Right lobe of liver (tissue), 6 donors: ENCODE measurements at regions not wholly inside any gene's neighbourhood (a gene's known extent, or its start where the extent isn't known, plus 50 kb on each side); places are given as distances from the start of the nearest gene placed in this dataset.

Experiments
- ATAC-seq, 4 donors: fragments of 200-7000 bp; cut with Tn5 transposase; one replicate each; pipeline ENCODE4 v1.9.1; 2020; ENCODE audit warnings: mild to moderate bottlenecking in 4 of 4, moderate library complexity in 4 of 4
- DNase-seq, 3 donors: peaks; one replicate each; pipeline ENCODE4 v3.0.0-alpha.2; 2020
- H3K27ac ChIP-seq, 3 donors: fragments of 200-600 bp; one replicate each; pipeline ENCODE4 v1.8.0; 2022
- H3K27me3 ChIP-seq, 2 donors: fragments of 200-600 bp; one replicate each; pipeline ENCODE4 v1.8.0; 2022
- H3K36me3 ChIP-seq, 4 donors: fragments of 200-600 bp; sonication (generic) in 1 of 4; one replicate each; pipeline versions ENCODE4 v1.5.1 to v1.8.0; 2017 to 2022; ENCODE audit warnings: control low read depth in 1 of 4
- H3K4me1 ChIP-seq, 4 donors: fragments of 200-600 bp; sonication (generic) in 1 of 4; one replicate each; pipeline versions ENCODE4 v1.5.1 to v1.8.0; 2017 to 2022; ENCODE audit warnings: control low read depth in 1 of 4
- H3K4me3 ChIP-seq, 3 donors: fragments of 200-600 bp; one replicate each; pipeline ENCODE4 v1.8.0; 2022
- H3K9me3 ChIP-seq, 4 donors: fragments of 200-600 bp; sonication (generic) in 1 of 4; one replicate each; pipeline versions ENCODE4 v1.5.1 to v1.8.0; 2017 to 2022; ENCODE audit warnings: control low read depth in 1 of 4
- CTCF ChIP-seq, 4 donors: fragments of 200-600 bp in 3 of 4; fragments of 450-650 bp in 1 of 4; IDR thresholded peaks; one replicate each; pipeline versions ENCODE4 v1.5.1 to v1.8.0; 2016 to 2022; ENCODE audit warnings: antibody characterized with exemption in 4 of 4, mild to moderate bottlenecking in 2 of 4
- POLR2A ChIP-seq: fragments of 450-650 bp; IDR thresholded peaks from one replicate; pipeline ENCODE4 v1.6.1; 2017; ENCODE audit warnings: antibody characterized with exemption, mild to moderate bottlenecking
- WGBS: methylation state at CpG from one replicate; pipeline ENCODE4 v1.1.6; 2018; ENCODE audit warnings: low coverage, low lambda C conversion rate; ENCODE audit not compliant: insufficient coverage; ENCODE audit errors: missing lambda C conversion rate; 5-methylcytosine and 5-hydroxymethylcytosine counted together
- intact Hi-C, 2 donors: fragments of 100-400 bp; cut with DNase I; formaldehyde crosslinking; loops; one replicate each; pipeline versions ENCODE4 v1.11.2 to v1.14.1; 2022
- donor health status: DM: no; HTN: yes; CAD: no.
- donor health status: DM: no; HTN: no; CAD: no.
- donor health status: DM: no; HTN: no; CAD: no.
- donor health status: DM: no; HTN: yes; CAD: no.
- donor health status: DM: no; HTN: yes; CAD: no.

- no peak for ATAC-seq
- intact Hi-C loops = no loop called here
- Histone ChIP-seq H3K27me3 (no peaks in the 10 kb centered on the region), H3K36me3 (no peaks in the 10 kb centered on the region), H3K9me3 (no peaks in the 10 kb centered on the region), H3K27ac (no peak overlapping the region), H3K4me3 (no peak overlapping the region), H3K4me1 (no peaks in the 10 kb centered on the region)
- WGBS = 70% methylated on average over 4 of the region's 4 CpGs
- TF ChIP-seq POLR2A (no peak), CTCF (IDR thresholded peaks at IDR 0.05) (no peak)
- DNase-seq = no peak
These were observed 207.8 kb upstream of the MCTP2 start for GRCh38 chr15:94023531-94023930.

- intact Hi-C loops = no loop called here
- WGBS = 56% methylated on average over 5 of the region's 5 CpGs
- no peak overlapping the region for H3K4me3 ChIP-seq
- H3K27ac ChIP-seq = no peak overlapping the region
- no peak for ATAC-seq
- no peaks in the 10 kb centered on the region for H3K36me3 ChIP-seq
- no peaks in the 10 kb centered on the region for H3K9me3 ChIP-seq
- no peaks in the 10 kb centered on the region for H3K4me1 ChIP-seq
- no peak for DNase-seq
- TF ChIP-seq POLR2A (no peak), CTCF (IDR thresholded peaks at IDR 0.05) (no peak)
- H3K27me3 ChIP-seq = no peaks in the 10 kb centered on the region
These were observed 209.6 kb upstream of the MCTP2 start for GRCh38 chr15:94021621-94022320.

GRCh38 chr15:94019062-94019461, 212.3 kb upstream of the MCTP2 start:
- H3K4me3 ChIP-seq = no peak overlapping the region
- no peaks in the 10 kb centered on the region for H3K27me3 ChIP-seq
- DNase-seq = no peak
- H3K9me3 ChIP-seq = no peaks in the 10 kb centered on the region
- 77% methylated on average over 7 of the region's 11 CpGs for WGBS
- intact Hi-C loops = no loop called here
- H3K36me3 ChIP-seq = no peaks in the 10 kb centered on the region
- H3K27ac ChIP-seq = no peak overlapping the region
- TF ChIP-seq CTCF (IDR thresholded peaks at IDR 0.05) = no peak
- TF ChIP-seq POLR2A = no peak
- H3K4me1 ChIP-seq = no peaks in the 10 kb centered on the region
- no peak for ATAC-seq

GRCh38 chr15:94015324-94015723, 216.0 kb upstream of the MCTP2 start:
- ATAC-seq (no peak), DNase-seq (no peak)
- H3K4me3 ChIP-seq = no peak overlapping the region
- 42% methylated on average over 3 of the region's 5 CpGs for WGBS
- H3K4me1 ChIP-seq = no peaks in the 10 kb centered on the region
- H3K27ac ChIP-seq = no peak overlapping the region
- no peaks in the 10 kb centered on the region for H3K9me3 ChIP-seq
- H3K27me3 ChIP-seq = no peaks in the 10 kb centered on the region
- intact Hi-C loops = no loop called here
- no peak for TF ChIP-seq CTCF (IDR thresholded peaks at IDR 0.05)
- TF ChIP-seq POLR2A = no peak
- H3K36me3 ChIP-seq = no peaks in the 10 kb centered on the region
